ENCODE measurements at regions not wholly inside any gene's neighbourhood (a gene's known extent, or its start where the extent isn't known, plus 50 kb on each side); places are given as distances from the start of the nearest gene placed in this dataset.
A peak's percentile ranks its signal among the peaks of the same experiment; 100 is the strongest.

GRCh38 chr14:22456998-22457594, 131.9 kb downstream of the DAD1 start:
- DNase-seq (ENCODE audit: low spot score): no peak

GRCh38 chr14:22456421-22456820, 132.6 kb downstream of the DAD1 start:
- no peak for DNase-seq (ENCODE audit: low spot score)

GRCh38 chr14:22452330-22452729, 136.7 kb downstream of the DAD1 start:
- DNase-seq (ENCODE audit: low spot score): no peak

DNA sequence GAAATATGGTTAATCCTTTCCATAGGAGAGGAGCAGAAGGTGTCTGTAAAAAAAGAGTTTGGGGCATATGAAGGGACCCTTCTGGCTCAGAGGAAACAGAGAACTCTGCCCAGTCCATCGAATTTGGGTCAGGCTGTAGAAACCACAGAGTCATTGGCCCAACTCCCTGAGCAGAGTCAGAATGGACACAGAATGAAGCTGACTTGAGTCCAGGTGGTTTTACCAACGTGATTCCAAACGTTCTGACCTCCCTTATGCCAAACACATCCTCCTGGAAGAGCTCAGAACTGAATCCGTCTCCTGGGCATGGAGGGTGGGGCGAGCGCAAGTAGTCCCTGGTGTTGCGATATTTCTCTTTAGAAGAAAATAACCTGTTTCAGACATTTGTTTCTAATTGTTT, 138.8 kb downstream of the DAD1 start:
- DNase-seq (ENCODE audit: low spot score): no peak

DNA sequence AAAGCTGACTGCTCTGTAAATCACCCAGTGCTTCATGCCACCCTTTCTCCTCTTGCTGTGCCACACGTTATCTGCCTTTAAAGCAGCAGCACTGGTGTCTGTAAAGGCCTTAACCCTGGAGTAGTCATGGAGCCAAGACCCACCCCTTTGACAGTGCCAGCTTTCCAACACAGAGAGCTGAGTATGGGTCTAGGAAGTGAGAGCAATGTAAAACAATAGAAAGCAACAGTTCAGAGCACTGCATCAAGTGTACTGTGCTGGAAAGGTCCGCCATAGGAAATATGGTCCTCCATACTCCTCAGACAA, 139.5 kb downstream of the DAD1 start:
- DNase-seq (ENCODE audit: low spot score): no peak

DNA sequence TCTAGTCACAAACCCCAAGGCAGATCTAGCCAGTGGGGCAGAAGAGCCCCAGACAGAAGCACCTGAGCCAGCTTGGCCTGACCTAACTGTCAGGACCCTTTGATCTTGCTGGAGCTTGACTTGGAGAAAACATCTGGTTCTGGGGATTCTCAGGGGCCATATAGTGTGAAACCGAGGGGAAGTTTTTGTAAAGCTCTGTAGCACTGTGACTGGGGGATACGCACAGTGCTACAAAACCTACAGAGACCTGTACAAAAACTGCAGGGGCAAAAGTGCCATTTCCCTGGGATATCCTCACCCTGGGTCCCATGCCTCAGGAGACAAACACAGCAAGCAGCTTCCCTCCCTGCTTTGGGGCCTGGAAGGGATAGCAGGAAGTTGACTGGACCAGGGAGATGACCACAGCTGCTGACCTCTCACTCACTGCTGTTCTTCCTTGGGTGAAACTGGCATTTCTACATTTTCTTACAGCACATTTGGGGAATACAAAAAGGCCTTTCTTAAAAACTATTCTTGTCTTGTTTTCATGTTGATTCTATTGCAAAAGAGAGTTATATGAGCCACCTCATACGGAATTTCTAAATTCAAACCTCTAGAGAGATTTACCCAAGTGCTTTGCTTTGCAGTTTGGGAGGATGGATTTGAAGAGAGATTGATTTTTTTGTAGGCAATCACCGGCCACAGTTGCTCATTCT, 140.0 kb downstream of the DAD1 start:
- DNase-seq (ENCODE audit: low spot score): no peak

GRCh38 chr14:22448035-22448904, 140.8 kb downstream of the DAD1 start:
- no peak for DNase-seq (ENCODE audit: low spot score)

- no peak for DNase-seq (ENCODE audit: low spot score)
These were observed 150.3 kb downstream of the DAD1 start for GRCh38 chr14:22438742-22439141.

DNA sequence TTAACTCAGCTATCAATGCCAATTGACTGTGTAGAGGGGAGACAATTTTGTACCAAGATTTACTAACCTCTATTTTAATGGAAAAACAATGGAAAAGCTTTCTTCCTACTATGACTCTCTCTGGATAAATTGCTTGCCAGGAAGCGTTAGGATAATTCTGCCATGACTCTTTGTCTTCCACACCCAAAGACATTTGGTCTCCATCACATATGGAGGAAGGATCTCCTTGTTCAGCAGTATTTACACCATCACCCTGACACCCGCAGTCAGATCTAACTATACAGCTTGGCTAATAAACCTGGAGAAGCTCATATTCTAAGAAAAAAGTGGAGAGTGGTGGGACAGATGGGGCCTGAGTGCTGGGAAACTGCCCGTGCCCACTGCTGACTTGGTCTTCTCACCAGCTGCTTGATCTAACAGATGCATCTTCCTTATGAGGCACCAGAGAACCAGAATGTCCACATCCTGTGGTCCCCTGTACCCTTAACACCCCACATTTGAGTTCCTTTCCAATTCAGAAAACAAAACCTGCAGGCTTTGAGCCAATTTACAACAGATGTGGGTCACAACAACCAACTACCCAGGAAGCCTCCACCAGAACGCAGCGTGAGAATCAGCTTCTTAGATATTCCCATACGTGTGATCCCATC, 154.0 kb downstream of the DAD1 start:
- DNase-seq (ENCODE audit: low spot score): no peak

DNA sequence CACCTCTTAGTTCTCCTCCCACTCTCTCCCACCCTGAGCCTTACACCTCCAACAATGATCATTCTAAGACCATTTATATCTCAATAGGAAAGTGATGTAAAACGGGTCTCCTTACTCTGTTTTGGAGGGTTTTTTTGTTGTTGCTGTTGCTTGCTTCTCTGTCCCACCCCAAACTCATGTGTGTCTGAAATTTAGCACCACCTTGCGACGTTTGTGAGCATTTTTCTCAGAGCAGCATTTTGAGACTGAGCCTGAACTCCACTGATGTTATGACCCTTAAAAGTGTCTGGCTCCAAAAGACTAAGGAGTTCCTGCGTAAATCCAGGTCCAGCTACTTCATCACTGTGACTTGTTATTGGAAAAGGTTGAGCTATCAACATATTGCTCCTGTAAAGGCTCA, 155.0 kb downstream of the DAD1 start:
- no peak for DNase-seq (ENCODE audit: low spot score)

DNA sequence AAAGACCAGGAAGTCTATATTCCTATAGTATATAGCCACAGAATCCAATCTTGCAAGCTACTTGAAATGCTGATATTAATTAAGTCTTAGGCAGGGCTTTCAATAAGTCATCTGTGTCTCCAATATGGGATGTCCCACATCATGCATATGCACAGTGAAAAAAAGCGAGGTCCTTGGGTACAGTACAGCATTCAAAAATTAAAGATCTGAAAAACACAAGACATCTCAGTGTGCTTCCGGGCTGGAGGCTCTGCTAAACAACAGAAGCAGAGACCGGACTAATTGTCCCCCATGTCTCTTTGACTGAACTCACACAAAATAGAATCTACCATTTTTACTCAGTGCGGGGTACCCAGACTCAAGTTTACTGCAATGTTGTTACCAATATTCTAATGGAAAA, 156.0 kb downstream of the DAD1 start:
- no peak for DNase-seq (ENCODE audit: low spot score)

DNA sequence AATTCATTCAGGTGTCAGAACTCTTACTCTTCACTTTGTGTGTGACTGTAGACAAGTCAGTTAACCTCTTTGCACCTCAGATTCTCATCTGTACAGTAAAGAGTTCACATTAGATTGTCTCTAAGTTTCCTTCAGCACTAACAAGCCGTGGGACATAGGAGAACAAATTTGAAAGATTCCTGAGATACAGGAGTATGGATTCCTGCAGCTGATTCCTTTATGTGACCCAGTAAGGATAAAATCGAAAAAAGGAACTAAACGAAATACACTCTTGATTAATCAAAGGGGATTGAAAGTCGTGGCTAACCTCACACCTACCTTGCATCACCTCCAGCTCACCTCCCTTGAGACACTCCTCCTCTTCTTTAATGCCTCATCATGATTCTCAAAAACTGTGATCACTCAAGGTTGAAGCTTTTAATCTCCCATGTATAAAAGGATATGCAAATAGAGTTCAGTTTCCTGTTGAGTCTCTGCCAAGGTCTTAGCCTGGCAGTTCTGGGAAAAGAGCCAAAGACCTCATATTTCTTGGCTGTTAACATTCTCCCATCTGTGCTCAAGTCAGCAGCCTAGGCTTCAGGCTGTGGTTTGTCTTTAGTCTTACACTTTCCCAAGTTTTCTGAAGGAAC, 156.6 kb downstream of the DAD1 start:
- DNase-seq (ENCODE audit: low spot score): peak; percentile 79

GRCh38 chr14:22429546-22430294, 159.3 kb downstream of the DAD1 start:
- DNase-seq (ENCODE audit: low spot score): peak; percentile 14

GRCh38 chr14:22428700-22429291, 160.2 kb downstream of the DAD1 start:
- peak; percentile 24 for DNase-seq (ENCODE audit: low spot score)

- peak; percentile 42 for DNase-seq (ENCODE audit: low spot score)
These were observed 161.2 kb downstream of the DAD1 start for GRCh38 chr14:22427771-22428231.

GRCh38 chr14:22426711-22427110, 162.3 kb downstream of the DAD1 start:
- DNase-seq (ENCODE audit: low spot score): no peak

- no peak for DNase-seq (ENCODE audit: low spot score)
These were observed 165.1 kb downstream of the DAD1 start for GRCh38 chr14:22423958-22424357.

- no peak for DNase-seq (ENCODE audit: low spot score)
These were observed 166.8 kb downstream of the DAD1 start for GRCh38 chr14:22422238-22422637.

GRCh38 chr14:22420598-22421186, 168.3 kb downstream of the DAD1 start:
- no peak for DNase-seq (ENCODE audit: low spot score)

DNA sequence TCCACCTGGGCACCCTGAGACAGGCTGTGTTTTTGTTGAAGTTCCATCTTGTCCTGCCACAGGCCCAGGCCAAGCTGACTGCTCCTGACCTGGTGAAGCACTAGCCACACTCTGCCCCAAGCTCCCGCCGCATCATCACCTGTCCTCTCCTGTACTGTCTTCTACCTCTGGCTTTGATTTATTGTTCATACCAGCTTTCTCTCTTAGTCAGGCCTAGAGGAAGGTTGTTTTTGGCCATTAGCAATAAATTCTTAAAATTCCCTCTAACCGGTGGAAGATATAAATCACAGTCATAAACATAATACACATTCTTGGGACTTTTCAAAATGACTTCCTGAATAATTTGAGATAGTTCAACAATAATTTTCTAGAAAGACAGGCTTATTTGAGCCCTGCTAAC, 169.4 kb downstream of the DAD1 start:
- DNase-seq (ENCODE audit: low spot score): no peak
